HG02642 (cell line): ENCODE measurements at regions not wholly inside any gene's neighbourhood (a gene's known extent, or its start where the extent isn't known, plus 50 kb on each side); places are given as distances from the start of the nearest gene placed in this dataset.
"Not testable (repeated sequence)": the region's sequence is repeated elsewhere in the genome, so short reads cannot be mapped to it uniquely, and the experiment has no call there.

Source experiments
- ATAC-seq: cut with Tn5 transposase; IDR thresholded peaks from one replicate; pipeline ENCODE4 v1.9.1; 2021; ENCODE audit warnings: mild to moderate bottlenecking; ENCODE audit not compliant: unreplicated experiment, poor library complexity

GRCh38 chr2:142721015-142721414, 156.4 kb upstream of the KYNU start:
- no peak for ATAC-seq

- no peak for ATAC-seq
These were observed 158.8 kb upstream of the KYNU start for GRCh38 chr2:142718576-142719155.

GRCh38 chr2:142716463-142717242, 160.8 kb upstream of the KYNU start:
- ATAC-seq = no peak

GRCh38 chr2:142714600-142714999, 162.9 kb upstream of the KYNU start:
- ATAC-seq = peak; percentile 64

- ATAC-seq = no peak
These were observed 167.1 kb upstream of the KYNU start for GRCh38 chr2:142710336-142710735.

- ATAC-seq = no peak
These were observed 170.1 kb upstream of the KYNU start for GRCh38 chr2:142707318-142707717.

- not testable (repeated sequence) for ATAC-seq
These were observed 175.1 kb upstream of the KYNU start for GRCh38 chr2:142702397-142702796.

GRCh38 chr2:142695350-142696257, 181.9 kb upstream of the KYNU start:
- not testable (repeated sequence) for ATAC-seq

GRCh38 chr2:142694282-142694681, 183.2 kb upstream of the KYNU start:
- no peak for ATAC-seq

GRCh38 chr2:142693171-142693950, 184.1 kb upstream of the KYNU start:
- ATAC-seq = no peak

- ATAC-seq = no peak
These were observed 188.4 kb upstream of the KYNU start for GRCh38 chr2:142688856-142689605.

- no peak for ATAC-seq
These were observed 190.0 kb upstream of the KYNU start for GRCh38 chr2:142687509-142687908.

- ATAC-seq = no peak
These were observed 190.4 kb upstream of the KYNU start for GRCh38 chr2:142687075-142687474.

- ATAC-seq = no peak
These were observed 192.8 kb upstream of the KYNU start for GRCh38 chr2:142684667-142685066.

- no peak for ATAC-seq
These were observed 194.9 kb upstream of the KYNU start for GRCh38 chr2:142682528-142682927.

GRCh38 chr2:142681952-142682351, 195.5 kb upstream of the KYNU start:
- no peak for ATAC-seq

GRCh38 chr2:142678164-142678563, 199.3 kb upstream of the KYNU start:
- no peak for ATAC-seq

- no peak for ATAC-seq
These were observed 202.1 kb upstream of the KYNU start for GRCh38 chr2:142675398-142675797.

GRCh38 chr2:142673836-142674235, 203.6 kb upstream of the KYNU start:
- ATAC-seq = no peak

- ATAC-seq = no peak
These were observed 204.8 kb upstream of the KYNU start for GRCh38 chr2:142672698-142673097.
